Body of pancreas (tissue), 4 donors: ENCODE measurements at regions not wholly inside any gene's neighbourhood (a gene's known extent, or its start where the extent isn't known, plus 50 kb on each side); places are given as distances from the start of the nearest gene placed in this dataset.

Source experiments
- CTCF ChIP-seq, 7 experiments: fragments of 450-650 bp in 4 of 7; fragments of 200-600 bp in 3 of 7; sonication (generic) in 3 of 7; IDR thresholded peaks; one replicate each; pipeline ENCODE4 v1.5.1; 2016 to 2019; ENCODE audit warnings: antibody characterized with exemption in 7 of 7
- POLR2A ChIP-seq, 3 donors: fragments of 450-650 bp; IDR thresholded peaks; one replicate each; pipeline ENCODE4 v1.6.1; 2016; ENCODE audit warnings: antibody characterized with exemption in 3 of 3, mild to moderate bottlenecking in 2 of 3

- TF ChIP-seq CTCF (IDR thresholded peaks at IDR 0.05) (no peak), POLR2A (IDR thresholded peaks at IDR 0.05) (no peak)
Measured at GRCh38 chr3:40841131-40841530, 316.4 kb downstream of the ZNF621 start.
